ENCODE measurements at regions not wholly inside any gene's neighbourhood (a gene's known extent, or its start where the extent isn't known, plus 50 kb on each side); places are given as distances from the start of the nearest gene placed in this dataset.
"Not testable (repeated sequence)": the region's sequence is repeated elsewhere in the genome, so short reads cannot be mapped to it uniquely, and the experiment has no call there.

- no peak for DNase-seq (ENCODE audit: low read depth in 3 of 3, low spot score in 2 of 3)
Measured at GRCh38 chr5:2166979-2167377, 284.3 kb upstream of the IRX4 start.

GRCh38 chr5:2166306-2166978 lies 283.7 kb upstream of the IRX4 start:
- DNase-seq (ENCODE audit: low read depth in 3 of 3, low spot score in 2 of 3): no peak

GRCh38 chr5:2165615-2166305 lies 283.0 kb upstream of the IRX4 start:
- no peak for DNase-seq (ENCODE audit: low read depth in 3 of 3, low spot score in 2 of 3)

- no peak for DNase-seq (ENCODE audit: low read depth in 3 of 3, low spot score in 2 of 3)
Measured at GRCh38 chr5:2165203-2165602, 282.5 kb upstream of the IRX4 start.

GRCh38 chr5:2164586-2164985 lies 281.9 kb upstream of the IRX4 start:
- no peak for DNase-seq (ENCODE audit: low read depth in 3 of 3, low spot score in 2 of 3)

GRCh38 chr5:2163940-2164490 lies 281.3 kb upstream of the IRX4 start:
- DNase-seq (ENCODE audit: low read depth in 3 of 3, low spot score in 2 of 3): no peak

- DNase-seq (ENCODE audit: low read depth in 3 of 3, low spot score in 2 of 3): no peak
Measured at GRCh38 chr5:2163060-2163856, 280.5 kb upstream of the IRX4 start.

- no peak for DNase-seq (ENCODE audit: low read depth in 3 of 3, low spot score in 2 of 3)
Measured at GRCh38 chr5:2160811-2161210, 278.1 kb upstream of the IRX4 start.

GRCh38 chr5:2158767-2159166 lies 276.0 kb upstream of the IRX4 start:
- DNase-seq (ENCODE audit: low read depth in 3 of 3, low spot score in 2 of 3): no peak

GRCh38 chr5:2158109-2158508 lies 275.4 kb upstream of the IRX4 start:
- no peak for DNase-seq (ENCODE audit: low read depth in 3 of 3, low spot score in 2 of 3)

GRCh38 chr5:2157372-2157771 lies 274.6 kb upstream of the IRX4 start:
- DNase-seq (ENCODE audit: low read depth in 3 of 3, low spot score in 2 of 3): no peak

- DNase-seq (ENCODE audit: low read depth in 3 of 3, low spot score in 2 of 3): no peak
Measured at GRCh38 chr5:2156358-2157059, 273.8 kb upstream of the IRX4 start.

- no peak for DNase-seq (ENCODE audit: low read depth in 3 of 3, low spot score in 2 of 3)
Measured at GRCh38 chr5:2155556-2155955, 272.8 kb upstream of the IRX4 start.

GRCh38 chr5:2153802-2154201 lies 271.1 kb upstream of the IRX4 start:
- no peak for DNase-seq (ENCODE audit: low read depth in 3 of 3, low spot score in 2 of 3)

GRCh38 chr5:2153350-2153749 lies 270.6 kb upstream of the IRX4 start:
- DNase-seq (ENCODE audit: low read depth in 3 of 3, low spot score in 2 of 3): no peak

- not testable (repeated sequence) for DNase-seq (ENCODE audit: low read depth in 3 of 3, low spot score in 2 of 3)
Measured at GRCh38 chr5:2151301-2151888, 268.7 kb upstream of the IRX4 start.

GRCh38 chr5:2149195-2149539 lies 266.4 kb upstream of the IRX4 start:
- DNase-seq (ENCODE audit: low read depth in 3 of 3, low spot score in 2 of 3): no peak

GRCh38 chr5:2148312-2149194 lies 265.8 kb upstream of the IRX4 start:
- DNase-seq (ENCODE audit: low read depth in 3 of 3, low spot score in 2 of 3): no peak

- DNase-seq (ENCODE audit: low read depth in 3 of 3, low spot score in 2 of 3): no peak
Measured at GRCh38 chr5:2147504-2148311, 265.0 kb upstream of the IRX4 start.
